HT-29 (cell line): ENCODE measurements at regions not wholly inside any gene's neighbourhood (a gene's known extent, or its start where the extent isn't known, plus 50 kb on each side); places are given as distances from the start of the nearest gene placed in this dataset.
A peak's percentile ranks its signal among the peaks of the same experiment; 100 is the strongest.

Experiments used
- DNase-seq: peaks from one replicate; pipeline ENCODE4 v3.0.0-alpha.2; 2015; ENCODE audit warnings: low spot score

DNA sequence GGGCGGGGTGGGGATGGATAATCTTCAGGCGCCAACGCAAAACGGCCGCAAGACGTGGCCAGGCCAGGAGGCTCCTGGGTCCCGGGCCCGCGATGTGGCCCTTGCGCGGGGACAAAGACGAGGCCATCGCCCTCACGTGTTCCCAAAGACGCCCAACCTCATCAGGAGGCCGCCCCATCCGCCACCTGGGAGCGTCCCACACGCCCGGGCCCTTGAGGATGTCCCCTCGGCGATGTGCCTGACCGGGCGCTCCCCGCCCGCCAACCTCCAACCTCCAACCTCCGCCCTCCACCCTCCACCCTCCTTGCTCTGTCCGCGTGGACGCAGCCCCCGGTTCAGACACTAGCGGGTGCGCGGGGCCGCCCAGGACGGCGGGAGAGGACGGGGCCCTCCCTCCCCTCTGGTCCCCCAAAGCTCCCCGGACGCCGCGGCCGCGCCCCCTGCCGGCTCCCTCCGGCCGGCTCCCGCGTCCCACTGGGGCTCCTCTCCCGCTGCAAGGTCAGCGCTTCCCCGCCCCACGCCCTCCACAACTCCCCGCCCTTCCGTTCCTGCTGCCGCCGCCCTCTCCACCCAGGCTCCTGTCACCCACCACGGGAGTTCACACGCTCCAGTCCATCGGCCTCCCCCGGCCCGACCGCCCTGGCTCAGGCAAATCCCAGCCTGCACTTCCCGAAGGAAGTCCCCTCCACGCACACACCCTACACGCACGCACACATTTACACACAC lies 250.8 kb upstream of the RPL38 start:
- DNase-seq = no peak

- DNase-seq = no peak
Measured at GRCh38 chr17:73953206-73954033, 250.1 kb upstream of the RPL38 start.

- no peak for DNase-seq
Measured at GRCh38 chr17:73954951-73955350, 248.5 kb upstream of the RPL38 start.

DNA sequence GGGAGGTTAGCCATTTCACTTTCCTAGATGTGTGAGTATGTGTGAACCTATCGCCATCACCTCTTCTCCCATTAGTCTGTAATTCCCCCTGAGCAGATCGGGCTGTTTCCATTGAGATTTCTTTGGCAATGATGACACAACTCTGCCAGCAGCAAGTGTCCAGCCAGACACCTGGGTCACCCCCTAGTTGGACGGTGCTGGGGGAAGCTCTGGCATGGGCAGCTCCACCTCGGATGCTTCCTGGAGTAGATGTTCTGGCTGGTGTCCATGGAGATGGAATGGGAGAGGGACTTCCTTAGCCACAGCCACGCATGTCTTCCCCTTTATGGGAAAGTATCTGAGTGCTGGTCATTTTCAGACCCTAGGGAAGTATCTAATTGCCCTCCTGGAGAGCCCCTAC lies 247.9 kb upstream of the RPL38 start:
- DNase-seq = no peak

DNA sequence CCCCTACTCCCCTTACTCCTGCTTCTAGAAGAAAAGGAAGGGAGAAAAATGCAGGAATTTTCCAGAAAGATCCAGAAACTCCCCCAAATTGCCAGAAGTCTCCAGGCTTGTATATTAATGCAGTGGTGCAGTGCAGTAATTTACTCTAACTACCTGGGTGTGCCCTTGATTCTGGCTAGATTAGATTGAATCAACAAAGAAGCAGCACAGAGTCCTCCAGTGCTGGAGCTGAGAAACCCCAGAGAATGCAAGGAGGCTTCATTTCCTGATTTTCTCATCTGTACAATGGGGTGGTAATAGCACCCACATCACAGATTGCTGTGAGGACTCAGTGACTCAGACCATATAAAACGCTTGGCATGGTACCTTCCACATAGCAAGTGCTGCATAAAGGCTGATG lies 247.3 kb upstream of the RPL38 start:
- DNase-seq = no peak

DNA sequence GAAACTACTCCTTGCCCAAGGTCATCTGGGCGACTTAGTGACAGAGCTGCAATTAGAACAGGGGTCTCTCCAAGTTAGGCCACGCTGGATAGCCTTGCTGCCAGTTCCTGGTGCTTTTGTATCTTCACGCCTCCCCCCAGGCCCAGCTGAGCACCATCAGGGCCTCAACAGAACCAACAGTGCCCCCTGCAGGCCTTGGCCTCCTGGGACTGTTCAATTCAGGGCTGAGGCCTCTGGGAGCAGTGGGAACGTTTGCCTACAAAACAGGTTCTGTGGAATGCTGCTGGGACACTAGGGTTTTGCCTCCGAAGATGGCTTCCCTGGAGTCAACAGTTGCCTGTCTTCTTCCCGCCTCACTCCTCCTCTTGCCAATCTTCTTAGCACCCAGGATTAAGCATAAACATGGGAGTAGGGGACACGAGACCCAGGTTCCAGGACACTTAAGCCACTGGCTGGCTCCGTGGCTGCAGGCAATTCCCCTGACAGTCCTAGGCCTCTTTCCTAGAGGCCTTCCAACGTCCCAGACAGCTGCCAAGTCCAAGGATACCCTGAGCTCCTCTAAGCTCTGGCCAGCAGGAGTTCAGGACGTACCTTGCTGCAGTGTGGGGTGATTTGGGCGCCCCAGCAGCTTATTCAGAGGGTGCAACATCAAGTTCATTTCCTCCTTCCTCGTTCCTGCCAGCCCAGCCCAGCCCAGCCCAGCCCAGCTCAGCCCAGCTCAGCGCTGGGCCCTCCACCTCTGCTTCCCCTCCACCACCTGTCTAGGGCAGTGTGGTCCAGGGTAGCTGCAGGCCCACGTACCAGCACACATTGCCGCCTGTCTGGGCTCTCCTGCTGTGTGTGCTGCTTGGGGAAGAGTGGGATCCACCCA lies 246.6 kb upstream of the RPL38 start:
- DNase-seq = peak; percentile 75

- DNase-seq = no peak
Measured at GRCh38 chr17:73957564-73957963, 245.9 kb upstream of the RPL38 start.

- no peak for DNase-seq
Measured at GRCh38 chr17:73958453-73958852, 245.0 kb upstream of the RPL38 start.

DNA sequence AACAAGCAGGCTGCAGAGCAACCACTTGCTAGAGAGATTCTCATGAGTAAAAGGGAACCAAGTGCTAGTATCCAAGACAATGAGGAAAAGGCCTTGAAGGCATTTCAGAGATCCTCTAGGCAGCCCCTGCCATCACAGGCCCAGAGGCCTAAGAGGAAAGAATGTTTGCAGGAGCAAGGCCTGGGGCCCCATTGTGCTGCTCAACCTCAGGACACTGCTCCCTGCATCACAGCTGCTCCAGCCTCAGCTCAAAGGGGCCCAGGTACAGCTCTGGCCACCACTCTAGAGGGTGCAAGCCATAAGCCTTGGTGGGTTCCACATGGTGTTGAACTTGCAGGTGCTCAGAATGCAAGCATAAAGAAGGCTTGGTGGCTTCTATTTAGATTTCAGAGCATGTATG lies 243.0 kb upstream of the RPL38 start:
- no peak for DNase-seq

- no peak for DNase-seq
Measured at GRCh38 chr17:73962308-73962707, 241.2 kb upstream of the RPL38 start.

GRCh38 chr17:73968680-73969079 lies 234.8 kb upstream of the RPL38 start:
- DNase-seq = no peak

- no peak for DNase-seq
Measured at GRCh38 chr17:73969956-73970355, 233.5 kb upstream of the RPL38 start.

- DNase-seq = no peak
Measured at GRCh38 chr17:73971127-73971526, 232.4 kb upstream of the RPL38 start.

DNA sequence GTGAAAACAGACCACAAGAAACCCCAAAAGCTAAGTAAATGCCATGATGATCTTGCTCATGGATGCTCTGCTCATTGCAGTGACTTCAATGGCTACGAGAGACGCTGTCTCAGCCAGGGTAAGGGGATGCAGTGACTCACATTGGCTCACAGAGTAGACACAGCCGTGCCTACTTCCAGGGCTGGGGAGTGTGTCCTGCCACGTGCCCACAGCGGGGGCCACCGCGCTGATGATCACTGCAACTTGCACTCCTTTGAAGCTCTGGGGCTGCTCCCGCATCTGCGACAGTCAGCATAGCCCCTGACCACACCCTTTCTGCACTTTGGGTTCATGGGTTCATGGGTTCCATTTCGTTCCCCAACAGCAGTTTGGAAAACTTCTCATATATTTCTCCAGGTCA lies 231.4 kb upstream of the RPL38 start:
- DNase-seq = no peak

GRCh38 chr17:73972901-73973300 lies 230.6 kb upstream of the RPL38 start:
- no peak for DNase-seq

DNA sequence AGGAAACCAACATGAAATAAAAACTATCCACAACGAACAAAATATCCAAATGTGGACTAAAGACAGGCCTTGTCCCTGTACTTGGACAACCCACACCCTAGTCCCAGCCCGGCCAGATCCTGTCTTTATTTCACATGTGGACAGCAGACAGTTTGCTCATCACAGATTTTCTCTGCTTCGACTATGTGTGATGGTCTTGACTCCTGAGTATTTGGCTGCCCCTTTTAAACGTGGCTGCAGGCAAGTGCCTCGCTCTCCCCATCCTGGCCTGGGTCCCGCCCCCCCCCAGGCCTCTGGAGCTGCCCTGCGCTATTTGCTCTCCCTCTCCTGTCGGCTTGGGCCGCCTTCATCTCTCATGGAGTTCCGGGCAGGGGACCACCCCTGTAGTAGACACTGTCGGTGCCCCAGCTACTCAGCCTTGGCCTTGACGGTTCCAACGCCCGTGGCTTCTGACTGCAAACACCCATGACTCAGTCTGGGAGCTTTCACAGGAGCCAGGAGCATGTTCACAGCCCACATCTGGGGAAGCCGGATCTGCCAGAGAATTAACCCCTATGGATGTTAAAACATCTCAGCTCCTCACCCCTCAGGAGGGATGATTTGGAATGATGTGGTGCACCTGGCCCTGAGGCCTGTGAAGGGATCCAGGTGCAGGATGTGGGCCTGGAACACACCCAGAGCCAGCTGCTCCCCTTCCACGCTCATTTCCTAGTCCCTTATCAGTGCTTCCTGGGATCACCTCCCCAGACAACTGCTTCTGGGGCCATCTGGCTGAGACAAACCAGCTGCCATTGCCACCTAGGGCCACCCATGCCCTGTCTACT lies 229.7 kb upstream of the RPL38 start:
- no peak for DNase-seq

DNA sequence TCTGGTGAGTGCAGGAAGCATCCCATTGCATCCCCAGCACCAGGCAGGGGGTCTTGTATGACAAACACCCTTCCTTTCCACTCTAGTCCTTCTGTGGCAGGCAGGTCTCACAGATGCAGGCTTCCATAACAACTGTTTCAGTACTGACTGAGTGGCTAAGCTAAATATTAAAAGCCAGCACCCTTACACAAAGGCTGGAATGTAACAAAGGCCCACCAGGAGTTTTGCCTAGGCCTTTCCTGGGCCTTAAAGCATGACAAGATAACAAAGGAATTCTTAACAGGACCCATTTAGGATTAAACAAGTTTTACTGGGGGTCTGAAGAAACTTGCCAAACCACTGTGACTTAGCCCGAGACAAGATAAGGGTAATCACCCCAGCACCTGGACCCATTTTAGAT lies 228.9 kb upstream of the RPL38 start:
- no peak for DNase-seq

DNA sequence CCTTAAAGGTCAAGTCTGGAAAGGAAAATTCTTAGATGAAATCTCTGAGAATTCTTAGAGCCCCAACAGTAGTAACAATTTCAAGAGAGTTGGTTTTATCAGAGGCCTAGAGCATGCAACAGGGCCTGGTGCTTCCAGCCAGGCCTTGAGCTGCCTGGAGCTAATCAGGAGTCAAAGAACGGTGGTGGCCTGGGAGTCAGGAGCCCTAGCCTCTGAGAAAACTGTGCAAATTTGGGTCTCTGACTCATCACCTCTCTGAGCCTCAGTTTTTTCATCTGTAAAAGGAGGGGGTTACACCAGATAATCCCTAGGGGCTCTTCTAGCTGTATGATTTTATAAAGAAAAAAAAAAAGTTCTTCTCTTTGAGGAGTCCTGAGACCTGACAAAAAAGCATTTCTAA lies 227.3 kb upstream of the RPL38 start:
- no peak for DNase-seq

DNA sequence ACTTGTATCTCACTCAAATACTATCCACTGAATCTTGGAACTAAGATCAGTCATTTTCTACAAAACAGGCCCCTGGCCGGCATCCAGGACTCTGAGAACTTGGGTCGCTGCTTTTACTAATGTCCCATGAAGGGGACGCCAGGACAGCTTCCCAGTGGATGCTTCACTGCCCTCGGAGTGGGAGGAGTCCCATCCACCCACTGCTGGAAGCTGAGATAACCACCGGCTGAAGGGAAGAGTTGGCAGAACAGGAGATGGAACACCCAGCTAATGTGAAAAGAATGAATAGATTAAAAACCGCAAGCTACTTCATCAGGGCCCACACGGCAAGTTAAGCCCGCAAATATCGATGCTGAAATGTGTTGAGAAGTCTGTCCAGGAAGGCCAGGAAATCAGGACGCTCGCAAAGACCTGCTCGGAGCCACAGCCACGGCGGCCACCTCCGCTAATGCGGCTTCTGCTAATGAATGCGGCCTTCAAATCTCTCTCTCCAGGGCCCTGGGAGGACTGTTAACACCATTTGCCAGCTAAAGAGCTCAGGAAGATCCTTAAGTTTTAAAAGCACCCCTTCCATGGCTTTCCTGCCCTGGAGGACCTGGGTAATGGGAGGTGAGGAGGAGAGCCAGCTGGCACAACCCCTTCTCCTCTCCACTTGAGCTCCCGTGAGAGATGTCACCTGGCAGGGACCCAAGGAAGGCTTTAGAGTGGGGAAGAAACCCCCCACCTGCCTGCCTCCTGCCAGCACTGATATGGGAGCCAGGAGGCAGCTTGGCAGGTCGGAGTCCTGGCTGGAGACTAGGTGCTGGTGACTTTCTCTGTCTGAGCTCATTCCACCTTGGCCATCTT lies 226.6 kb upstream of the RPL38 start:
- DNase-seq = no peak

DNA sequence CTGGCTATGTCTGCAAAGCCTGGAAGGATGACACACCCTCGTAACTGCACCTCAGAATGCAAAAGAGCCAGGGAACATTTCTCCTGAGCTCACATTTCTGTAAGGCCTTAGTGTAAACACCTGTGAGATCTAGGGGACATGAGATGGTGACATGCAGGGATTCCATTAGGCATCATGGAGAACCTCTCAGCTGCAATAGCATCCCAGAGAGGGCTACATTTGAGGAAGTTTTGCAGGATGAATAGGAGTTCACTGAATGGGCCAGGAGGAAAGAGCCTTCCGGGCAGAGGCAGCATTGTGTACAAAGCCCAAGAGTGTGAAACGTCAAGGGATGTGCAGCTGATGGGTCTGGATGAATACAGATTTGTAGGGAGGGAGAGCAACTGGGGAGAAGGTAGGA lies 223.0 kb upstream of the RPL38 start:
- no peak for DNase-seq
